Vagina (tissue), 2 donors: ENCODE measurements at regions not wholly inside any gene's neighbourhood (a gene's known extent, or its start where the extent isn't known, plus 50 kb on each side); places are given as distances from the start of the nearest gene placed in this dataset.

ENCODE experiments used
- DNase-seq, 2 donors: peaks; one replicate each; pipeline ENCODE4 v3.0.0-alpha.2; 2017; ENCODE audit errors: extremely low spot score in 2 of 2
- H3K27ac ChIP-seq: fragments of 200-600 bp; sonication (generic); one replicate; pipeline ENCODE4 v1.5.1; 2019
- H3K27me3 ChIP-seq: fragments of 200-600 bp; sonication (generic); one replicate; pipeline ENCODE4 v1.5.1; 2019
- H3K36me3 ChIP-seq, 2 donors: fragments of 200-600 bp; sonication (generic); one replicate each; pipeline ENCODE4 v1.5.1; 2017 to 2019
- H3K4me1 ChIP-seq: fragments of 200-600 bp; sonication (generic); one replicate; pipeline ENCODE4 v1.5.1; 2019
- H3K4me3 ChIP-seq, 2 donors: fragments of 200-600 bp; sonication (generic); 1 replicate in 1 of 2; 2 replicates in 1 of 2; pipeline ENCODE4 v1.5.1; 2016 to 2019
- H3K9me3 ChIP-seq: fragments of 200-600 bp; sonication (generic); one replicate; pipeline ENCODE4 v1.5.1; 2019
- CTCF ChIP-seq, 3 experiments: fragments of 450-650 bp in 2 of 3; fragments of 200-600 bp in 1 of 3; sonication (generic) in 1 of 3; IDR thresholded peaks; one replicate each; pipeline ENCODE4 v1.5.1; 2017 to 2019; ENCODE audit warnings: antibody characterized with exemption in 3 of 3, mild to moderate bottlenecking in 2 of 3, moderate library complexity in 2 of 3
- POLR2A ChIP-seq, 2 donors: fragments of 450-650 bp; IDR thresholded peaks; one replicate each; pipeline ENCODE4 v1.6.1; 2017; ENCODE audit warnings: antibody characterized with exemption in 2 of 2, mild to moderate bottlenecking in 2 of 2, moderate library complexity in 2 of 2
- POLR2AphosphoS5 ChIP-seq, 2 donors: sonication (generic); formaldehyde crosslinking; IDR thresholded peaks; one replicate each; pipeline ENCODE4 v1.9.0; 2017; ENCODE audit warnings: antibody characterized with exemption in 2 of 2, mild to moderate bottlenecking in 2 of 2, low read depth in 1 of 2; ENCODE audit not compliant: insufficient read depth in 1 of 2
- intact Hi-C: fragments of 100-400 bp; cut with DNase I; formaldehyde crosslinking; loops from one replicate; pipeline ENCODE4 v1.15.1; 2023

- intact Hi-C loops, result no loop called here
- H3K4me1 ChIP-seq, result peaks cover 6% of the 10 kb centered on the region
- H3K9me3 ChIP-seq, result no peaks in the 10 kb centered on the region
Measured at GRCh38 chr16:86063760-86064405, 164.9 kb downstream of the IRF8 start.

GRCh38 chr16:86064431-86065250 is 165.7 kb downstream of the IRF8 start:
- H3K36me3 ChIP-seq, result no peaks in the 10 kb centered on the region
- H3K27ac ChIP-seq, result no peak overlapping the region
- H3K4me1 ChIP-seq, result peaks cover 6% of the 10 kb centered on the region
- no peak for DNase-seq
- TF ChIP-seq POLR2AphosphoS5 (IDR thresholded peaks at IDR 0.05; ENCODE audit: insufficient read depth in 1 of 2, low read depth in 1 of 2) (no peak), POLR2A (IDR thresholded peaks at IDR 0.05) (no peak), CTCF (IDR thresholded peaks at IDR 0.05) (no peak)
- intact Hi-C loops, result no loop called here
- H3K27me3 ChIP-seq, result no peaks in the 10 kb centered on the region
- no peaks in the 10 kb centered on the region for H3K9me3 ChIP-seq
- no peak overlapping the region for H3K4me3 ChIP-seq

More at GRCh38 chr16:86063760-86064405, 164.9 kb downstream of the IRF8 start:
- Histone ChIP-seq H3K27ac (no peak overlapping the region), H3K27me3 (no peaks in the 10 kb centered on the region), H3K36me3 (no peaks in the 10 kb centered on the region), H3K4me3 (no peak overlapping the region)
- TF ChIP-seq POLR2A (IDR thresholded peaks at IDR 0.05) (no peak), POLR2AphosphoS5 (IDR thresholded peaks at IDR 0.05; ENCODE audit: insufficient read depth in 1 of 2, low read depth in 1 of 2) (no peak), CTCF (IDR thresholded peaks at IDR 0.05) (no peak)
- DNase-seq, result no peak

DNA sequence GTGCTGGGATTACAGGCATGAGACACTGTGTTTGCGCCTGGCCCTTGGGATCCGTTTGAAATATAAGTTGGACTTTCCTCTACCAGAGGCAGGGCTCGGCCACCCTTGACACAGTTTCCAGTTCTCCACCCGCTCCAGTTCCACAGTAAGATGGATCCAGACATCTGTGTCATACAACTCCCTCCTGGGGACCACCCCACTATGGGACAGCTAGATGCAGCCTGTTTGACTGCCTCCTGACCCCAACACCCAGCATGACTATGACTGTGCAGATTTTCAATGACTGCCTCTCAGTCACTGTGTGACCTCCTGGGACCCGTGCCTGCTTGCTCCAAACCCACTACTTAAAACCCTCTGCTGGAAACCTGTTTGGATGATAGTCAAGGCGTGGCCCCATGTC is 166.7 kb downstream of the IRF8 start:
- H3K36me3 ChIP-seq, result no peaks in the 10 kb centered on the region
- no peak overlapping the region for H3K27ac ChIP-seq
- H3K27me3 ChIP-seq, result no peaks in the 10 kb centered on the region
- DNase-seq, result no peak
- H3K4me1 ChIP-seq, result no peaks in the 10 kb centered on the region
- no peak overlapping the region for H3K4me3 ChIP-seq
- H3K9me3 ChIP-seq, result no peaks in the 10 kb centered on the region
- intact Hi-C loops, result loop anchor here (2.0 kb wide), 1 partner anchor 65 kb away; no protein-coding TSS in a partner anchor
- TF ChIP-seq POLR2A (IDR thresholded peaks at IDR 0.05) (no peak), CTCF (IDR thresholded peaks at IDR 0.05) (no peak), POLR2AphosphoS5 (IDR thresholded peaks at IDR 0.05; ENCODE audit: insufficient read depth in 1 of 2, low read depth in 1 of 2) (no peak)

DNA sequence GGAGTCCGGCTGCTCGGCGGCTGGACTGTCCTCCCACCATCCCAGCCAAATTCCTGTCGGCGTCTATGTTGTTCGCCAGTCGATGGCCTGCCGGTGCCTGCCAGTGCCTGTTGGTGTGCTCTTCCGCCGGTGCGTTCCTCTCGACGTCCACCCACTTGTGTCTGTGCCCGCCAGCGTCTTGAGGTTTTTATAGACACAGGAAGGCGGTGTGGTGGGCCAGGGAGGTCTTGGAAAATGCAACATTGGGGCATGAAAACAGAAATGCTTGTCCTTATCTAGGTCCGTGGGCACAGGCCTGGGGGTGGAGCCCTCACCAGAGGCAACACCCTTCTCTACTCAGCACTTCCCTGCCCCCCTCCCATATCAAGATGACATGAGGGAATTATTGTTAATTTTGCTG is 167.8 kb downstream of the IRF8 start:
- TF ChIP-seq POLR2A (IDR thresholded peaks at IDR 0.05) (no peak), CTCF (IDR thresholded peaks at IDR 0.05) (no peak), POLR2AphosphoS5 (IDR thresholded peaks at IDR 0.05; ENCODE audit: insufficient read depth in 1 of 2, low read depth in 1 of 2) (no peak)
- DNase-seq, result no peak
- Histone ChIP-seq H3K27ac (no peak overlapping the region), H3K36me3 (no peaks in the 10 kb centered on the region), H3K4me1 (no peaks in the 10 kb centered on the region), H3K9me3 (no peaks in the 10 kb centered on the region), H3K27me3 (no peaks in the 10 kb centered on the region), H3K4me3 (no peak overlapping the region)
- intact Hi-C loops, result loop anchor here (2.0 kb wide), 1 partner anchor 64 kb away; no protein-coding TSS in a partner anchor

- TF ChIP-seq POLR2A (IDR thresholded peaks at IDR 0.05), result no peak
- no peak for TF ChIP-seq CTCF (IDR thresholded peaks at IDR 0.05)
- no peak for TF ChIP-seq POLR2AphosphoS5 (IDR thresholded peaks at IDR 0.05; ENCODE audit: insufficient read depth in 1 of 2, low read depth in 1 of 2)
- no peak for DNase-seq
- no peaks in the 10 kb centered on the region for H3K4me1 ChIP-seq
- H3K9me3 ChIP-seq, result no peaks in the 10 kb centered on the region
- no peaks in the 10 kb centered on the region for H3K36me3 ChIP-seq
- H3K4me3 ChIP-seq, result no peak overlapping the region
- no peaks in the 10 kb centered on the region for H3K27me3 ChIP-seq
- no peak overlapping the region for H3K27ac ChIP-seq
- intact Hi-C loops, result loop anchor here (2.0 kb wide), 1 partner anchor 63 kb away; no protein-coding TSS in a partner anchor
Measured at GRCh38 chr16:86067516-86067915, 168.6 kb downstream of the IRF8 start.
